IPS-20b (cell line): ENCODE measurements at regions not wholly inside any gene's neighbourhood (a gene's known extent, or its start where the extent isn't known, plus 50 kb on each side); places are given as distances from the start of the nearest gene placed in this dataset.

Source experiments
- H3K27ac ChIP-seq: one replicate; pipeline ENCODE4 v1.5.1; 2013; ENCODE audit warnings: low read length
- H3K27me3 ChIP-seq: 2 replicates; pipeline ENCODE4 v1.6.1; 2013; ENCODE audit warnings: mild to moderate bottlenecking, low read length, inconsistent platforms; ENCODE audit not compliant: insufficient read depth
- H3K36me3 ChIP-seq: 2 replicates; pipeline ENCODE4 v1.6.1; 2013; ENCODE audit warnings: low read depth, mild to moderate bottlenecking, inconsistent platforms, low read length, moderate library complexity; ENCODE audit not compliant: insufficient read depth
- H3K4me1 ChIP-seq: 2 replicates; pipeline ENCODE4 v1.6.1; 2013; ENCODE audit warnings: mild to moderate bottlenecking, control low read depth, inconsistent platforms, low read length, moderate library complexity; ENCODE audit not compliant: insufficient read depth
- H3K4me3 ChIP-seq: 2 replicates; pipeline ENCODE4 v1.5.1; 2013; ENCODE audit warnings: mild to moderate bottlenecking, low read length, inconsistent platforms
- H3K9ac ChIP-seq: 2 replicates; pipeline ENCODE4 v1.6.1; 2013; ENCODE audit warnings: low read depth, mild to moderate bottlenecking, inconsistent platforms, low read length, moderate library complexity
- H3K9me3 ChIP-seq: 2 replicates; pipeline ENCODE4 v1.6.1; 2013; ENCODE audit warnings: mild to moderate bottlenecking, low read depth, low read length, inconsistent platforms; ENCODE audit not compliant: insufficient read depth

DNA sequence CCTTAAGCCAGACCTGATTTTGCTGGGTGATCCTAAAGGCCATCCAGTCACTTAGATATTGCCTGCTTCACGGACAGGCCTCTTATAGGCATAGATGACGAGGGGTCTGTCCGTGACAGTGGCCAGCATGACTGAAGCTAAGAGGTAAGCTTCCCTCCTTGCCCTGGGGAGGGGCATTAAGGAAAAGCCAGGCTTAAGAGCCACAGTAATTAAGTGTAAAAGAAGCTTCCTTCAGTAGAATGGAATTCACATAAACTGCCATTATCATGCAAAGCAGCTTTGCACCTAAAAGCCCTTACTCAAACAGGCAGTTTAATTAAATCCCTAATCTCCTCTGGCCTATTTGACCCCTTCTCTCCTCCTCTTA is 99.4 kb upstream of the PKDCC start:
- peak overlapping the region; percentile 52; the same call in 1 of the 2 replicates for H3K4me3 ChIP-seq
- peak overlapping the region; percentile 74 for H3K9ac ChIP-seq
- peak overlapping the region; percentile 69 for H3K27ac ChIP-seq

DNA sequence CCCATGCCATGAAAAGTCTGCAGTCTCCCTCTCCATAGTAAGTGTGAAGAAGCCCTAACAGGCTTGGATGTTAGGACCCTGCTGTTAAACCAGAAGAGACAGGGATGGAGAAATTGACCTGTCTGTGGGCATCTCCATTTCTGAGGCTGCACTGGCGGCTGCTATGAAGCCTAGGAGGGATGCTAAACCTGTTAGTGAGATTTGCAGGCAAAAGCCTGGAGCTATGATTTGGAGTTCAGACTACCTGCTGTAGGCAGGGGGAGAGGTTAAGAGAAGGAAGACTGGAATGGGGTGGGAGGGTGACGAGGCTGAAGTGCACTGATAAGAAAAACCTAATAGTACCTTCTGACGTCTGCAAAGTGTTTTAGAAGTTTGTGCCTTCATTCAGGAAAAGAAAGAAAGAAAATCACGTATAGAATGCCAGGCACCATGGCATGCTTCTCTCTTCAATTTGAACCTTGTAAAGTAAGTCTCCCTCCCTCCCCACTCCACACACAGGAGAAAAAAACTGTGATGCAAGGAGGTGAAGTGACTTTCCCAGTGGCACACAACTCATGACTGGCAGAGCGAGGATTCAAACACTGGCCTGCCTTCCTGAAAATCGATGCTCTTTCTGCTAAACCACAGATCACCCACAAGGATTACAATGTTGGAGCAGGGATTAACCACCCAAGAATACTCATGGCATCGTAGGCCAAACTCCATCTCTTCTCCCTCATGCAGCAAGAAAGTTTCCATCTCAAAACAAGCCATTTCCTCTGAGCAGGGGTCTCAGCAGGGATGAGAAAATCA is 98.5 kb upstream of the PKDCC start:
- H3K4me1 ChIP-seq = peaks cover 33% of the 10 kb centered on the region
- H3K9ac ChIP-seq = peak overlapping the region; percentile 58
- H3K9me3 ChIP-seq = no peaks in the 10 kb centered on the region
- peak overlapping the region; percentile 52; the same call in 1 of the 2 replicates for H3K4me3 ChIP-seq
- no peaks in the 10 kb centered on the region for H3K36me3 ChIP-seq
- H3K27ac ChIP-seq = no peak overlapping the region
- peaks cover 7% of the 10 kb centered on the region; the same call in 1 of the 2 replicates for H3K27me3 ChIP-seq

More for the DNA sequence above, 99.4 kb upstream of the PKDCC start:
- Histone ChIP-seq H3K36me3 (no peaks in the 10 kb centered on the region), H3K4me1 (peaks cover 33% of the 10 kb centered on the region), H3K9me3 (no peaks in the 10 kb centered on the region), H3K27me3 (peaks cover 7% of the 10 kb centered on the region; the same call in 1 of the 2 replicates)

DNA sequence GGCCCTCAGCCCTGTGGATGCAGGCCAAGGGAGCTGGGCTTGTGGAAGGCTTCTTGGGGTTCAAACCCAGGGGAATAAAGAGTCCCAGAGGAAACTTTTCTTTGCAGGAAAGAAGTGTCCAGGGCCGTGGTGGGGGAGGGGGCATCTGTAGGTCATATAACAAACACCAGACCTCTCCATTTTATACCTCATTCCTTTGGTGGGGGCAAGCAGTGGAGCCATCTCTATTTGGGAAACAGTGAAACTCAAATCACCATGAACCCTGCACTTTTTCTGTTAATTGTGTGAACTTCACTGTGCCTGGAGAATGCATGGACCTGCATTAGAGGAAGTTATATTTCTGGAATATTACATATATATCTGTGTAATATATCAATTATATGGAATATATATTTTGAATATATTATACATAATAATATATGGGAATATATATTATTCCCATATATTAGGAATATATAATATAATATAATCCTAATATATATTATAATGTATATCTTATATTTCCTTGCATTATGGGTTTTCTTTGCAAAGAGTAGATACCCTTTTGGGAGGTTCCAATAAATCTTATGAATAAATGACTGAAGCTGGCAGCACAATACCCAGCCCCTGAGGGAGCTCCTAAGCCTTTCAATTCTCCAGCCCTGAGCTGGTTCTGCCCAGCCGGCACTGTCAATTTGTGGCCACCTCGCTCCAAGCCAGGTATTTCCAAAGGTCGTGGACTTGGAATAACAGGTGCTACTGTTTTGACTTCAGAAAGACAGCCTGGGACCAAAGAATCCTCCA is 97.7 kb upstream of the PKDCC start:
- peak overlapping the region; percentile 1; the same call in 1 of the 2 replicates for H3K4me3 ChIP-seq
- H3K27me3 ChIP-seq = peaks cover 7% of the 10 kb centered on the region; the same call in 1 of the 2 replicates
- peaks cover 33% of the 10 kb centered on the region for H3K4me1 ChIP-seq
- no peak overlapping the region for H3K27ac ChIP-seq
- no peaks in the 10 kb centered on the region for H3K36me3 ChIP-seq
- peak overlapping the region; percentile 58; the same call in 1 of the 2 replicates for H3K9ac ChIP-seq
- H3K9me3 ChIP-seq = no peaks in the 10 kb centered on the region

DNA sequence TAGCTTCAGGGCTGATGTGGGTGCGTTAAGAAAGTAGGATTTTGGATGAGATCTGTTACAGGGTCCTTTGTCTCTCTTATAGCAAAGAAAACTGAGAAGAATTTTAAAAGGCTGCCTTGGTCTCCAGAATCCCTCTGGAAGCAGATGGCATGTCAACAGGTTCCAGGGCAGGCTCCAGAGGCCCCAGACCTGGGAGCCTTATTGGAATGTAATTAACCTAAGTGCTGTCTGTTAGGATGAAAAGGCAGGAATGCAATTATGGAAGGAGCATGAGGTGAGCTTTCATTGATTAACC is 97.2 kb upstream of the PKDCC start:
- no peak overlapping the region for H3K4me3 ChIP-seq
- H3K27me3 ChIP-seq = peaks cover 7% of the 10 kb centered on the region; the same call in 1 of the 2 replicates
- H3K9ac ChIP-seq = no peak overlapping the region
- no peaks in the 10 kb centered on the region for H3K9me3 ChIP-seq
- no peaks in the 10 kb centered on the region for H3K36me3 ChIP-seq
- H3K4me1 ChIP-seq = peaks cover 33% of the 10 kb centered on the region
- no peak overlapping the region for H3K27ac ChIP-seq

DNA sequence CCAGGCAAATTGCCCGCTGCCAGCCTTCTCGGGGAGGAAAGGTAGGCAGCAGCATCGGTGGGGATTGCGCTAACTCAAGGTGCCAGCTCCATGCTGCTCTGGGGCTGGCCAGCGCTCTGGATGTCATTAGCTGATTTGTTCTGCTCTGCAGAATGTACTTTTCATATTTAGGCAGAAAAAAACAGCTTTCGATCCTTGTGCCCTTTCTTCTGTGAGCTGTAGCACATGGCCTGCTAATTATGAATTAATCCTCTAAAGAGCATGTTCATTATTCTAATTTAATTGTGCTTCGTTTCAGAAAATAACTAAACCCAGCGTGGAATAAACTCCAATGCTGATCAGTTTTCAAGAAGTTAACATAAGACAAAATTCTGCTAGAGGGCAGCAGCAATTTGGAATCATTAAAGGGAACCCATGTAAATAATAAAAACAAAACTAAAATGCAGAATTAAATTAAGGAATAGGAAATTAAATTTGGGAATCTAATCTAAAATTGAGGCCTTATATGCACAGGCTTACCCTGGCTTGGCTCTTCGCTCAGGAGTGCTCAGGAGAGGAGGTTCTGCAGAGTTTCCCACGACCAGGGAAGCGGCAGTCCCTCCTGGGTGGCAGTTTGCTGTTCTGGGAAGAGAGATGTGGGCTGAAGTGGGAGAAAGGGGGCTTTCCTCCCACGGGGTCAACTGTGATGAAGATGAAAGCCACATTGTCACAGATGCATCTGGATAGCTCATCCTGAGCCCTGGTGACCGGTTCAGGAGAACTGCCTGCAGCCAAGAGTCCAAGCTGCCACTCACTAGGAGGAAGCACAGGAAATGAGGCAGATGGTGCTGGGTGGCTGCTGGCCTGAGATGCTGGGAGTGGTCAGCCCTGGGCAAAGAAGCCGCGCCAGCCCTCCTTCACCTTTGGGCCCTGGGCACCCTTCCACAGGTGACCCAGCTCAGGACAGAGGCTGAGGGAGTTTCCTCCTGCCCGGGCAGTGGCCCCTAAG is 93.2 kb upstream of the PKDCC start:
- Histone ChIP-seq H3K36me3 (no peaks in the 10 kb centered on the region), H3K4me1 (peaks cover 10% of the 10 kb centered on the region), H3K27ac (no peak overlapping the region), H3K27me3 (no peaks in the 10 kb centered on the region), H3K9me3 (no peaks in the 10 kb centered on the region), H3K9ac (no peak overlapping the region), H3K4me3 (no peak overlapping the region)

DNA sequence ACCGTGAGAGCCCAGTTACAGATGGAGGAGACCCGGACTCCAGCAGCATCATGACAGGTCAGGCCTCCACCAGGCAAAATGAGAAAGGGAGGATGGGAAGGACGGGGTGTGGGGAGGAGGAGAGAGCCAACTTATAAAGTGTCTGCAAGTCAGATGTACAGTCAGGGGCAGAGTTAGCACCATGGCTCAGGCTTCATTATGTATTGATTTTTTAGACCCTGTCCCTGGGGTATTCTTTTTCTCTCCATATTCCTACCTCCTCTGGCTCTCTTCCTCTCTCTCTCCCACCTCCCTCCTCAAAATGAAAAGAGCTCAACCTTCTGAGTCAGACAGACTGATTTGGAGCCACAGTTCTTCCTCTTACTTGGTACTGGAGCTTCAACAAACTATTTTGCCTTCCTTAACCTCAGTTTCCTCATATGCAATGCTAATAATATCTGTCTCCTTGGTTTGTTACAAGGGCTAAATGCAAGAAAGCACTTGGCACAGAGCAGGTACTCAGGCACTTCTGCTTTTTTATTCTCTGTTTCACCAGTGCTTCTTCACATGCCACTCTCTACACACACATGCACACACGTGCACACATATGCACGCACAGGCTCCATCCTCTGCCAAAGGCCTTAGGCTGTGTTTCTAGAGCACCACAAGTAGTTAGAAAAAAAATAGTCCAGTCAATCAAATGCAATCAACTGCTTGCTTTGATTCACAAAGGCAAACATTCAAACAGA is 92.3 kb upstream of the PKDCC start:
- H3K36me3 ChIP-seq = no peaks in the 10 kb centered on the region
- H3K27me3 ChIP-seq = no peaks in the 10 kb centered on the region
- H3K27ac ChIP-seq = no peak overlapping the region
- H3K4me1 ChIP-seq = peaks cover 5% of the 10 kb centered on the region; the same call in 1 of the 2 replicates
- no peak overlapping the region for H3K9ac ChIP-seq
- H3K4me3 ChIP-seq = no peak overlapping the region
- no peaks in the 10 kb centered on the region for H3K9me3 ChIP-seq

DNA sequence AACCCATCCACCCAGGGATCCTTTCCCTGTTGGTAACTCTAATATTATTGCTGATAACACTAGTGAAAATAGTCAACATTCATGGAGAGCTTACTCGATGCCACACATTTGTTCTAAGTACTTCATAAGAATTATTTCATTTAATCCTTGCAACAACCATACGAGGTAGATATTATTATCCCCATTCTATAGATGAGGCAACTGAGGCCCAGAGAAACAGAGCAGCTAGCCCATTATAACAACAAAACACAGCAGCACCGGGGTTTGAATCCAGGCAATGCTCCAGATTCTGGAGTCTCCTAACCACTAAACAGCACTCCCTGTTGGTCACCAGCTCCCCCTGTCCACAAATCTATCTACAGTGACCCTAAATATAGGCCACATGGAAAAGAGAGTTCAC is 90.4 kb upstream of the PKDCC start:
- H3K4me1 ChIP-seq = no peaks in the 10 kb centered on the region
- H3K27ac ChIP-seq = no peak overlapping the region
- H3K4me3 ChIP-seq = no peak overlapping the region
- H3K9ac ChIP-seq = no peak overlapping the region
- H3K27me3 ChIP-seq = no peaks in the 10 kb centered on the region
- no peaks in the 10 kb centered on the region for H3K36me3 ChIP-seq
- no peaks in the 10 kb centered on the region for H3K9me3 ChIP-seq

DNA sequence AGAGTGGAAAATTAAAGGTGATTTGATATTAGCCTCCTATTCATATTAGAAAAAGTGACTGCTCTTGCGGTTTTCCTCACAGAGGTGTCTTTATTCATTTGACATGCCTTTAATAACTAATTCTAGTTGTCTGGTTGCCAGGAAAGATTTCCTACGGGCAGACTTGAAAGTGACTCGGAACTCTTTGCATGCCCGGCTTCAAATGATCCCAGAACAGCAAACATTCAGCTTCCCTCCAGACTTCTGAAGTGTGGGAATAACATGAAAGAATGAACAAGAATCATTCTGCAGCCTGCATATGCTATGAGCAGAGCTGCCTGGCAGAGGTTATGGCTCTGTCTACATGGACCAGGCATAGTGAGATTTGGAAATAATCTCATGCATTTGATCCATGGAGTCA is 89.6 kb upstream of the PKDCC start:
- H3K27me3 ChIP-seq = no peaks in the 10 kb centered on the region
- H3K36me3 ChIP-seq = no peaks in the 10 kb centered on the region
- H3K27ac ChIP-seq = no peak overlapping the region
- peaks cover 2% of the 10 kb centered on the region; the same call in 1 of the 2 replicates for H3K4me1 ChIP-seq
- no peak overlapping the region for H3K4me3 ChIP-seq
- no peaks in the 10 kb centered on the region for H3K9me3 ChIP-seq
- no peak overlapping the region for H3K9ac ChIP-seq

DNA sequence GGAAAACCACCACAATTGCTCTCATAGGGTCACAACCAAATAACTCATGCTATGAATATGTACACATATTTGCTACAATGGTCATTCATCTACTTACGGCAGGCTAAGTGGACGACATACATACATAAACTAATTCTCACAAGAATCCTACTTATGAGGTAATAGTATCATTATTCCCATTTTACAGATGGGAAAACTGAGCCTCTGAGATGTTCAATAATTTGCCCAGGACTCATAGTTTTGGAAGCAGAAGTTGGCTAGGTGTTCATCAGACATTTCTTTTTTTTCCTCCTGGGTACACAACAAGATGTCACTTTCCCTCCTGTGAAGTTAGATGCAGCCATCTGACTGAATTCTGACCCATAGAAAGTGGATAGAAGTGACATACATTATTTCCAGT is 89.0 kb upstream of the PKDCC start:
- Histone ChIP-seq H3K4me1 (peaks cover 8% of the 10 kb centered on the region; the same call in 1 of the 2 replicates), H3K4me3 (no peak overlapping the region), H3K27me3 (no peaks in the 10 kb centered on the region), H3K9ac (no peak overlapping the region), H3K9me3 (no peaks in the 10 kb centered on the region), H3K36me3 (no peaks in the 10 kb centered on the region), H3K27ac (no peak overlapping the region)

DNA sequence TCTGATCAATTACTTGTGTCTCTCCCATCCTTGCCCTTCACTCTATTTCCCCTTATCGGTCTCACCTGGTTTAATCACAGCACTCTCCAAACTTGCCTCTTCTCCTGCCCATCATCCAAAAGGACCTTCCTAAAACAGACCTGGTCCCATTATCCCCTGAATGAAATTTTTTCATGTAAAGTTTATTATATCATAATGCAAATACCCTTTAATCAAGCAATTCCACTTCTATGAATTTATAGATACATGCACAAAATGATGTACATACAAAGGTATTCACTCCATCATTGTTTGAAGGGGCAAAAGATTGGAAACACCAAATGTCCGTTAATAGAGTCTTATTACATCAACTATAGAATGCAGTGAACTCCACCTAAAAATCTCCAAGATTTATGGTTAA is 88.1 kb upstream of the PKDCC start:
- H3K4me3 ChIP-seq = no peak overlapping the region
- peaks cover 15% of the 10 kb centered on the region; the same call in 1 of the 2 replicates for H3K4me1 ChIP-seq
- H3K9ac ChIP-seq = no peak overlapping the region
- no peaks in the 10 kb centered on the region for H3K36me3 ChIP-seq
- H3K27ac ChIP-seq = no peak overlapping the region
- no peaks in the 10 kb centered on the region for H3K9me3 ChIP-seq
- H3K27me3 ChIP-seq = no peaks in the 10 kb centered on the region
